Prostate gland (tissue), 2 donors: ENCODE measurements at regions not wholly inside any gene's neighbourhood (a gene's known extent, or its start where the extent isn't known, plus 50 kb on each side); places are given as distances from the start of the nearest gene placed in this dataset.

Experiments
- CTCF ChIP-seq, 4 experiments: fragments of 200-600 bp in 2 of 4; fragments of 450-650 bp in 2 of 4; sonication (generic) in 2 of 4; IDR thresholded peaks; 1 replicate in 3 of 4; 2 replicates in 1 of 4; pipeline ENCODE4 v1.5.1; 2016 to 2019; ENCODE audit warnings: antibody characterized with exemption in 4 of 4, mild to moderate bottlenecking in 2 of 4, moderate library complexity in 2 of 4
- POLR2A ChIP-seq: fragments of 450-650 bp; IDR thresholded peaks from one replicate; pipeline ENCODE4 v1.6.1; 2016; ENCODE audit warnings: antibody characterized with exemption, mild to moderate bottlenecking
- POLR2AphosphoS5 ChIP-seq: sonication (generic); formaldehyde crosslinking; IDR thresholded peaks from one replicate; pipeline ENCODE4 v1.6.1; 2017; ENCODE audit warnings: antibody characterized with exemption

- no peak for TF ChIP-seq POLR2A
- no peak for TF ChIP-seq CTCF (IDR thresholded peaks at IDR 0.05)
- no peak for TF ChIP-seq POLR2AphosphoS5
Measured at GRCh38 chr15:77844798-77845446, 212.2 kb upstream of the LINGO1 start.
